ENCODE measurements at regions not wholly inside any gene's neighbourhood (a gene's known extent, or its start where the extent isn't known, plus 50 kb on each side); places are given as distances from the start of the nearest gene placed in this dataset.

GRCh38 chr7:68793513-68793912 lies 804.8 kb upstream of the AUTS2 start:
- Histone ChIP-seq H3K4me3 (ENCODE audit: insufficient read depth, low read depth, low read length) (no peak overlapping the region), H3K14ac (replicated peaks; ENCODE audit: low read depth, low read length) (no peak overlapping the region), H3K9me1 (ENCODE audit: insufficient read depth, low read length) (no peaks in the 10 kb centered on the region), H3K4me2 (ENCODE audit: low read depth, low read length) (no peak overlapping the region), H3K4ac (ENCODE audit: low read depth, low read length) (no peak overlapping the region), H3K27ac (ENCODE audit: insufficient read depth, low read length) (no peak overlapping the region), H2BK15ac (ENCODE audit: low read depth, low read length) (no peak overlapping the region), H3K79me1 (ENCODE audit: low read depth in 1 of 2, low read length in 2 of 2) (no peaks in the 10 kb centered on the region), H2BK120ac (ENCODE audit: low read depth, low read length) (no peak overlapping the region), H3K56ac (ENCODE audit: extremely low read depth, insufficient read depth, low read length) (no peak overlapping the region), H3K27me3 (ENCODE audit: control insufficient read depth, insufficient read depth, low read length) (no peaks in the 10 kb centered on the region), H3K9me3 (ENCODE audit: control insufficient read depth, insufficient read depth, low read length) (peaks cover 6% of the 10 kb centered on the region), H3K36me3 (ENCODE audit: control insufficient read depth, insufficient read depth, low read length) (no peaks in the 10 kb centered on the region), H4K20me1 (ENCODE audit: insufficient read depth, low read length) (no peaks in the 10 kb centered on the region), H2AFZ (replicated peaks; ENCODE audit: low read length, poor library complexity) (no peak overlapping the region), H4K91ac (ENCODE audit: insufficient read depth, low read depth, low read length) (no peak overlapping the region), H4K5ac (ENCODE audit: low read depth, low read length) (no peak overlapping the region), H3K23ac (ENCODE audit: low read depth, low read length) (no peak overlapping the region), H3K9ac (ENCODE audit: low read depth, low read length) (no peak overlapping the region), H3K18ac (ENCODE audit: low read depth, low read length) (no peak overlapping the region), H2AK5ac (ENCODE audit: low read depth, low read length) (no peak overlapping the region), H2BK5ac (ENCODE audit: low read depth, low read length, poor library complexity, severe bottlenecking) (no peak overlapping the region), H2AK9ac (replicated peaks; ENCODE audit: low read depth, low read length, poor library complexity) (no peak overlapping the region), H2BK20ac (ENCODE audit: low read depth, low read length) (no peak overlapping the region), H3K4me1 (ENCODE audit: control insufficient read depth, insufficient read depth, low read length) (no peaks in the 10 kb centered on the region), H4K8ac (ENCODE audit: low read depth in 2 of 2, low read length in 2 of 2) (no peak overlapping the region)
- DNase-seq (no peak), ATAC-seq (ENCODE audit: low read depth) (no peak)
- intact Hi-C loops (cut with micrococcal nuclease), result no loop called here
- in situ Hi-C loops (cut with MboI; ENCODE audit: low sequenced_read_pairs), result no loop called here
- TF ChIP-seq RFX5 (IDR thresholded peaks at IDR 0.05; ENCODE audit: low read depth, low read length) (no peak), ELK1 (IDR thresholded peaks at IDR 0.05; ENCODE audit: borderline replicate concordance, low read depth, low read length) (no peak), BHLHE40 (IDR thresholded peaks at IDR 0.05; ENCODE audit: low read depth, low read length) (no peak), NFE2L2 (IDR thresholded peaks at IDR 0.05; ENCODE audit: low read depth, low read length) (no peak), CHD1 (IDR thresholded peaks at IDR 0.05; ENCODE audit: low read depth, low read length) (no peak), RAD21 (IDR thresholded peaks at IDR 0.05; ENCODE audit: low read length) (no peak), RCOR1 (IDR thresholded peaks at IDR 0.05; ENCODE audit: insufficient replicate concordance, low read length) (no peak), SMC3 (IDR thresholded peaks at IDR 0.05; ENCODE audit: low read depth, low read length) (no peak), FOS (IDR thresholded peaks at IDR 0.05; ENCODE audit: low read depth, low read length) (no peak), MAFK (IDR thresholded peaks at IDR 0.05; ENCODE audit: low read depth, low read length) (no peak), CTCF (conservative IDR thresholded peaks at IDR 0.05; ENCODE audit: low read depth, low read length) (no peak), MXI1 (IDR thresholded peaks at IDR 0.05; ENCODE audit: borderline replicate concordance, low read depth, low read length) (no peak), POLR2A (IDR thresholded peaks at IDR 0.05; ENCODE audit: low read depth, low read length) (no peak), CEBPB (IDR thresholded peaks at IDR 0.05; ENCODE audit: low read depth, low read length) (no peak), MAZ (IDR thresholded peaks at IDR 0.05; ENCODE audit: borderline replicate concordance, low read depth, low read length) (no peak)
- BruUV-seq (replicated peaks), result no TSS peak
- WGBS, 2 experiments (ENCODE audit: extremely low coverage in 2 of 2, insufficient read length in 1 of 2), result no CpG with 5 or more reads among the region's 1 CpG
- dilution Hi-C loops (cut with HindIII; ENCODE audit: low sequenced_read_pairs, unreplicated experiment), result no loop called here
- POLR2A ChIA-PET (ENCODE audit: unreplicated experiment), result no interaction called here
- CTCF ChIA-PET, result interaction anchor here (0.6 kb wide), 1 partner anchor 390 kb away, joined by 3 read pairs; no protein-coding TSS in a partner anchor

Data from IMR-90 (cell line).